ACHN (cell line): ENCODE measurements at regions not wholly inside any gene's neighbourhood (a gene's known extent, or its start where the extent isn't known, plus 50 kb on each side); places are given as distances from the start of the nearest gene placed in this dataset.
"Not testable (repeated sequence)": the region's sequence is repeated elsewhere in the genome, so short reads cannot be mapped to it uniquely, and the experiment has no call there.

Source experiments
- DNase-seq: peaks from one replicate; pipeline ENCODE4 v3.0.0-alpha.2; 2015
- in situ Hi-C: cut with HindIII; loops from 2 replicates; pipeline ENCODE4 v1.10.0; 2017; ENCODE audit warnings: low sequenced_read_pairs, low pct_ligation_motif_present, low pct_unique_long_range_greater_than_20kb

GRCh38 chr12:46647034-46647433, 178.8 kb downstream of the SLC38A4 start:
- DNase-seq: no peak
- in situ Hi-C loops: no loop called here

DNA sequence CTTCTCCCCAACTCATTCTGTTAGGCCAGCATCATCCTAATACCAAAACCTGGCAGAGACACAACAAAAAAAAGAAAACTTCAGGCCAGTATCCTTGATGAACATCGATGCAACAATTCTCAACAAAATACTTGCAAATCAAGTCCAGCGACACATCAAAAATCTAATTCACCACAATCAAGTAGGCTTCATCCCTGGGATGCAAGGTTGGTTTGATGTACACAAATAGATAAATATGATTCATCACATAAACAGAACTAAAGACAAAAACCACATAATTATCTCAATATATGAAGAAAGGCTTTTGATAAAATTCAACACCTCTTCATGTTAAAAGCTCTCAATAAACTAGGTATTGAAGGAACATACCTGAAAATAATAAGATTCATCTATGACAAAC, 184.1 kb downstream of the SLC38A4 start:
- in situ Hi-C loops: not testable (repeated sequence)

GRCh38 chr12:46635818-46636217, 190.0 kb downstream of the SLC38A4 start:
- no peak for DNase-seq
- in situ Hi-C loops: no loop called here

More for the DNA sequence above, 184.1 kb downstream of the SLC38A4 start:
- not testable (repeated sequence) for DNase-seq

- no peak for DNase-seq
- in situ Hi-C loops: no loop called here
These were observed 196.2 kb downstream of the SLC38A4 start for GRCh38 chr12:46629331-46630229.

DNA sequence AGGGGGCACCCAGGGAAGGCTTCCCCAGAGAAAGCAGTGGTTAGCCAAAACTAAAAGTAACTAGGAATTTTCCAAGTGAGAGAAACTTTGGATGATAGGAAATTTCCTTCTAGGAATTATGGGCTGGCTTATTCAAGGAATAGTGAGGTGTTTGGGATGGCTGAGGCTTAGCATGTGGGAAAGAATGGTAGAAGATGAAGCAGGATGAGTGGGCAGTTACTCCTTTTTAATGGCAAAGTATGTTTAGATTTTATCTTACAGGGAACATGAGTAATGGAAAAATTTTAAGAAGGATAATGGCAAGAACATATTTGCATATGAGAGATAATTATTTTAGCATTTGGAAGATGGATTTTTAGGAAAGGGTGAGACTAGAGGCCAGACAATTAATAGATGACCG, 197.6 kb downstream of the SLC38A4 start:
- in situ Hi-C loops: no loop called here
- DNase-seq: no peak

DNA sequence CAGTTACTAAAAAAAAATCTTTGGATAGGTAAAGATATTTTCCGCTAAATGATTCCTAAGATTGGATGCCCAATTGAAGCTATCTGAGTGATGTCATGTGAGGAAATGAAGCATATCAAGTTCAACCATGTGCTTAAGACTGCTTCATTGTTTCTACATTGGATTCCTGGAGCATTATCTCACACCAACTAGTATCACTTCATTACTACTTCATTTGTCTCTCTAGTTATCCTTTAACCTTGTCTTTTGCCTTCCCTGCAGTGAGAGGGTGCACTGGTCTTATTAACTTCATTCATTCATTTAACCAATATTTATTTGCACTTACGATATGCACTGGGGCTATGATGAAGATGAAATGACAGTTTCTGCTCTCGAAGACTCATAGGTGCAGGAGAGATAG, 198.1 kb downstream of the SLC38A4 start:
- in situ Hi-C loops: no loop called here
- peak; percentile 86 for DNase-seq

DNA sequence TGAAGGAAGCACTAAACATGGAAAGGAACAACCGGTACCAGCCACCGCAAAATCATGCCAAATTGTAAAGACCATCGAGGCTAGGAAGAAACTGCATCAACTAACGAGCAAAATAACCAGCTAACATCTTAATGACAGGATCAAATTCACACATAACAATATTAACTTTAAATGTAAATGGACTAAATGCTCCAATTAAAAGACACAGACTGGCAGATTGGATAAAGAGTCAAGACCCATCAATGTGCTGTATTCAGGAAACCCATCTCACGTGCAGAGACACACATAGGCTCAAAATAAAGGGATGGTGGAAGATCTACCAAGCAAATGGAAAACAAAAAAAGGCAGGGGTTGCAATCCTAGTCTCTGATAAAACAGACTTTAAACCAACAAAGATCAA, 206.3 kb downstream of the SLC38A4 start:
- in situ Hi-C loops, DNase-seq: not testable (repeated sequence)

GRCh38 chr12:46617737-46618136, 208.1 kb downstream of the SLC38A4 start:
- in situ Hi-C loops, DNase-seq: not testable (repeated sequence)

DNA sequence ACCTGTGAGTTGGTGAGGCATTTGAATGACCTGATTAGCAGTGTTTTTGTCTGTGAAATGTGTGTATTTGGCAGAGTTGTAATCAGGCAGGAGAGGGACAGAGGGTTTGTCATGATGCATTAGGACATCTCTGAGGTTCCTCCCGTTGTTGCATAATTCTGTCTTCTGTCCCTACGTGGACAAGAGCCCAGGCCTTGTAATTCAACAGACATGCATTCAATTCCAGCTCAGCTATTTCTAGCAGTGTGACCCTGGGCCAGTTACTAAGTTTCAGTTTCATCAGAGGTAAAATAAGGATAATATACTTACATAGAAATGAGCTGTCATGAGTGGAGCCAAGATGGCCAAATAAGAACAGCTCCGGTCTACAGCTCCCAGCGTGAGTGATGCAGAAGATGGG, 208.6 kb downstream of the SLC38A4 start:
- DNase-seq: no peak
- in situ Hi-C loops: no loop called here

DNA sequence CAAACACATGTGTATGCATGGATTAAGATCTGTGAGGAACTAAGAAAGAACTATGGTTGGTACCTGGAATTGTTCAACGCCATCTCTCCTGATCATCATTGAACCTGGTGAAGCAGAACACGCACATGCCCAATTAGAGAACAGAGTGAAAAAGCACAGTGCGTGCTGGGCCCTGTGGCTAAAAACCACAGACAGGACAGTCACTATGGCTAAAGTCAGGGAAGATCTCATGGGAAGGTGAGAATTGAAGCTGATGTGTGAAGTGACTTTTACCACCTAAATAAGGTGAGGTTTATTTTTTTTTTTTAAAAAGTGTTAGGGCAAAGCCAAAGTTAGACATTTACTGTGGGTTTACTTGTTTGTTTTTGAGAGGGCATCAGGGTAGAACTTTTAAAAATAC, 215.0 kb downstream of the SLC38A4 start:
- in situ Hi-C loops: no loop called here
- no peak for DNase-seq

DNA sequence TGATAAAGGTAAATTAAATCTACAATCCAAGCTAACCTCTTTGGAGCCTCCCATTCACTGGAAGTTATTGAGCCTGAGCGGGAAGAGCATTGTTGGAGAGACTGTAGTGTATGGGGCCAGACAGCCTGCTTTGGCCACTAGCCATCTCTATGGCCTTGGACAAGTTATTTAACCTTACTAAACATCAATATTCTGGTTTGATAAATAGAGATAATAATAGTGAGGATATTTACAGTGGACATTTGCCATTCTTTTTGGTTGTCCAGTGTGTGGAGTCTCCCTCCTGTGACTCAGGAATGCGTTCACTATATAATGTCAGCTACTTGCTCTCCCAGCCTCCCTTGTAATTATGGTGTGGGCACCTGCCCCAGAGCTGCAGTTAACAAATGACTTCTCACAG, 216.1 kb downstream of the SLC38A4 start:
- DNase-seq: no peak
- in situ Hi-C loops: no loop called here

DNA sequence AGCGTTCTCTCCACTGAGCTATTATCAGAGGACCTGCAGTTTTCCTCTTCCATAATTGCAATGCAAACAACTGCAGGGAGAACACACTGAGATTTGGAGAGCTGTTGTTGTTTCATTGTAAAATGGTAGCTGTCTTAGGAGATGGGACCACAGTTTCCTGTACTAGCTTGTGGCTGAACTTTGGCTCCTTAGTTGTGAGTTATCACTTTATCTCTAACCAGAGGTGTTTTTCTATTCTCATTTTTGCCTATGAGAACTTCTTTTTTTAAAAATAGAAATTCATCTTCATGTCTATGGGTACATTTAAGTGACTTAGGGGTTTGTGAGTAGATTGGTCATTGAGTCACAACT, 216.5 kb downstream of the SLC38A4 start:
- in situ Hi-C loops: no loop called here
- DNase-seq: no peak

DNA sequence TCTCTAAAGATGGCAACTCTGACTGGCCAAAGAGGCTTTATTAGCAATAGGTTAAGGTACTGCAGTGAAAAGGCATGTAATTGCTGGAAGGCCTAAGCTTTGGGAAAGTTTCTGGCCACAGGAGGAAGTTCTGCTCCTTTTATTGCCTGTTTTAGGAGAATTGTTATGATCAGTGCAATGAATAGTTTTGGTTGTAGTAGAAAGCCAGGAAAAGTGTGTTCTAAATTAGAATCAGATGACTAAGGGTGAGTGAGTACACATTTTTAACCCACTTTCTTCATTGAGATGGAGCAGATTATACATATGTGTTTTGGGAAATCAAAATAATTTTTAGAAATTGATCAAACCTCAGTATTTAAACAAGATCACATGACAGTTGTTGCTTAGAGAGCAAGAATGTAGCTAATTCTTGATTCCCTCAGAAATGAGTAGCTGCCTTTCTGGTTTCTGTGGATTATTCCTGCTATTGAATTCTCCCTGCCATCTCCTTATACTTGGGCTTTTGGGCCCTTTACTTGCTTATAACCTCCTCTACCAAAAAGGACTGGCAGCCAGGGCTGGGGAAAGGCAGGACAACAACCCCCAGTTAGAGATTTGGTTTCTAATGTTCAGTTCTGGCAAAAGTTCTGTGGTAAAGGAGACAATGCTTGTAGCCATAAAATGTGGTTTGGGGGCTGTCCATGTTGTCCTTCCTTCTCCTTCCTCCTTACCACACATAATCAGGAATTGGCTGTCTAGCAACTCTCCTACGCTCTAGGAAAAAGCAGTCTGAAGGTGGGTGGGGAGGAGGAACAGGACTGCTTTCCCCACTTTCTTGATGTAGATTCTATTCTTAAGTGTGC, 217.1 kb downstream of the SLC38A4 start:
- no peak for DNase-seq
- in situ Hi-C loops: no loop called here

- DNase-seq: no peak
- in situ Hi-C loops: no loop called here
These were observed 221.1 kb downstream of the SLC38A4 start for GRCh38 chr12:46604684-46605083.

GRCh38 chr12:46603776-46604456, 221.9 kb downstream of the SLC38A4 start:
- in situ Hi-C loops: no loop called here
- no peak for DNase-seq

DNA sequence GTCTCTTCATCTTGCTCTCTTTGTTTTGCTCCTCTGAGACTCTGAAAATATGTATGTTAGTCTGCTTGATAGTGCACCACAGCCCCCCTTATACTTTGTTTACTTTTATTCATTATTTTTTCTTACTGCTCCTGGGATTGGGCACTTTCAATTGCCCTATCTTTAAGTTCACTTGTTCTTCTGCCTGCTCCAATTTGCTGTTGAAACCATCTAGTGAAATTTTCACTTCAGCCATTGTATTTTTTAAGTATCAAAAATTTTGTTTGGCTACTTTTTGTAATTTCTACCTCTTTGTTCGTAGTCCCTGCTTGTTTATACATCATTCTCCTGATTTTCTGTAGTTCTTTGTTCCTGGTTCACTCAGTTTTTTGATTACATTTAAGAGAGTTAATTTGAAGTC, 223.3 kb downstream of the SLC38A4 start:
- DNase-seq: no peak
- in situ Hi-C loops: no loop called here

DNA sequence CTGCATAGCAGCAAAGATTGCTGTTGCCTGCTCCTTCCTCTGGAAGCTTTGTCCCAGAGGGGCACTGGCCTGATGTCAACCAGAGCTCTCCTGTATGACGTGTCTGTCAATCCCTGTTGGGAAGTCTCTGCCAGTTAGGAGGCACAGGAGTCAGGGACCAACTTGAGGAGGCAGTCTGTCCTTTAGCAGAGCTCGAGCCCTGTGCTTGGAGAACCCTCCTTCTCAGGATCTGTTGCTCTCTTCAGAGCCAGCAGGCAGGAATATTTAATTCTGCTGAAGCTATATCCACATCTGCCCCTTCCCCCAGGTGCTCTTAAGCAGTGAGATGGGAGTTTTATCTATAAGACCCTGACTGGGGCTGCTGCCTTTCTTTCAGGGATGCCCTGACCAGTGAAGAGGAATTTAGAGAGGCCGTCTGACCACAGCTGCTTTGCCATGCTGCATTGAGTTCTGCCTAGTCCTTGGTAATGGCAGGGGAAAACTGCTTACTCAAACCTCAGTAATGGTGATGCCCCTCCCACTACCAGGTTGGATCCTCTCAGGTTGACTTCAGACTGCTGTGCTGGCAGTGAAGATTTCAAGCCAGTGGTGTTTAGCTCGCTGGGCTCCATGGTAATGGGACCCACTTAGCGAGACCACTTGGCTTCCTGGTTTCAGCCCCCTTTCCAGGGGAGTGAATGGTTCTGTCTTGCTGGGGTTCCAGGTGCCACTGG, 218.6 kb upstream of the SLC38A2 start:
- in situ Hi-C loops: no loop called here
- DNase-seq: no peak

DNA sequence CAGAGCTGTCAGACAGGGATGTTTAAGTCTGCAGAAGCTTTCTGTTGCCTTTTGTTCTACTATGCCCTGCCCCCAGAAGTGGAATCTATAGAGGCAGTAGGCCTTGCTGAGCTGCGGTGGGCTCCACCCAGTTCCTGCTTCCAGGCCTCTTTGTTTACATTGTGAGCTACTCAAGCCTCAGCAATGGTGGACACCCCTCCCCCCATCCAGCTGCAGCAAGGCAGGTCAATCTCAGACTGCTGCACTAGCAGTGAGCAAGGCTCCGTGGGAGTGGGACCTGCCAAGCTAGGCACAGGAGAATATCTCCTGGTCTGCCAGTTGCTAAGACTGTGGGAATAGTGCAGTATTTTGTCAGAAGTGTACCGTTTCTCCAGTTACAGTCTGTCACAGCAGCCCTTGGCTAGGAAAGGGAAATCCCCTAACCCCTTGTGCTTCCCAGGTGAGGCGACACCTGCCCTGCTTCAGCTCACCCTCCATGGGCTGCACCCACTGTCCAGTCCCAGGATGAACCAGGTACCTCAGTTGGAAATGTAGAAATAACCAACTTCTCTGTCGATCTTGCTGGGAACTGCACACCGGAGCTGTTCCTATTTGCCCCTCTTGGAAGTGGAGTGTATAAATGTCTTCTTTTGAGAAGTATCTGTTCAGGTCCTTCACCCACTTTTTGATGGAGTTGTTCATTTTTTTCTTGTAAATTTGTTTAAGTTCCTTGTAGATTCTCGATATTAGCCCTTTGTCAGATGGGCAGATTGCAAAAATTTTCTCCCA, 213.5 kb upstream of the SLC38A2 start:
- no peak for DNase-seq
- in situ Hi-C loops: no loop called here
